CD4-positive, alpha-beta T cell treated with Interleukin-10 for 1 hour (primary cell): ENCODE measurements at regions not wholly inside any gene's neighbourhood (a gene's known extent, or its start where the extent isn't known, plus 50 kb on each side); places are given as distances from the start of the nearest gene placed in this dataset.
"Not testable (repeated sequence)": the region's sequence is repeated elsewhere in the genome, so short reads cannot be mapped to it uniquely, and the experiment has no call there.

Source experiments
- DNase-seq: peaks from one replicate; pipeline ENCODE4 v3.0.0-alpha.2; 2020

DNA sequence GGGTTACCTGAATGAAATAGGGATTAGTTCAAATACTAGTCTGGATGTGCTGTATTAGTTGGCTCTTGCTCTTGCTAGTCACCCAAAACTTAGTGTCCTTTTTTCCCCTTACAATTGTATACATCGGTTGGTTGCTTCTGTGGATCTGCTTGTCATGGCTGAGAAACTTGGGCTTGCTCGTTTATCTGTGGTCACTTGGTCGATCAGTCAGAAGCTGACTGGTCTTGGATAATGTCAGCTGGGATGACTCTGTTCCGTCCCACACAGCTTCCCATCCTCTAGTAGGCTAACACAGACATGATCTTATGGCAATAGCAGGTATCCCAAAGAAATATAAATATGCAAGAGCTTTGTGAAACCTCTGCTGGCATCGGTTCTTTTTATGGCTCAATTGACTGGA is 807.4 kb downstream of the MAT2B start:
- DNase-seq = no peak

- DNase-seq = no peak
Measured at GRCh38 chr5:164317676-164318075, 812.3 kb downstream of the MAT2B start.

- DNase-seq = no peak
Measured at GRCh38 chr5:164319161-164319560, 813.7 kb downstream of the MAT2B start.

GRCh38 chr5:164324239-164324638 is 818.8 kb downstream of the MAT2B start:
- no peak for DNase-seq

DNA sequence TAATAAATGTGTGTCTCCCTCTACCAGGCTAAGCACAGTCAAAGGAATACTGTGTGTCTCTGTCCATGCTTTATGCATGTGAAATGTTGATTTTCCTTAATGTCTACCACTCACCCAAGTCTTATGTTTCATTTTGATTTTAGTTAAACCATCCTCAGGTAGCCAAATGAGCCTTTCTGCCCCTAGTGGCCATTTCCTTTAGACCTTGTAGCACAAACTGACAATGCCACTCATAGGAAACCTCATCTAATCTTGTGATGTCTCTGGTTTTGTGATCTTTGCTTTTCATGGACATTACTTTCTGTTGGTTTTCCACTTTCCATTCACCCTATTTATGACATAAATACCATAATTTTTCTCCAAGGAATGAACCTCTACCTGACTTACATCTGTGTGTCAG is 820.8 kb downstream of the MAT2B start:
- no peak for DNase-seq

- DNase-seq = not testable (repeated sequence)
Measured at GRCh38 chr5:164327166-164327565, 821.7 kb downstream of the MAT2B start.

- DNase-seq = no peak
Measured at GRCh38 chr5:164332349-164333196, 827.2 kb downstream of the MAT2B start.

GRCh38 chr5:164335837-164336236 is 830.4 kb downstream of the MAT2B start:
- no peak for DNase-seq

GRCh38 chr5:164336276-164336675 is 830.9 kb downstream of the MAT2B start:
- no peak for DNase-seq

DNA sequence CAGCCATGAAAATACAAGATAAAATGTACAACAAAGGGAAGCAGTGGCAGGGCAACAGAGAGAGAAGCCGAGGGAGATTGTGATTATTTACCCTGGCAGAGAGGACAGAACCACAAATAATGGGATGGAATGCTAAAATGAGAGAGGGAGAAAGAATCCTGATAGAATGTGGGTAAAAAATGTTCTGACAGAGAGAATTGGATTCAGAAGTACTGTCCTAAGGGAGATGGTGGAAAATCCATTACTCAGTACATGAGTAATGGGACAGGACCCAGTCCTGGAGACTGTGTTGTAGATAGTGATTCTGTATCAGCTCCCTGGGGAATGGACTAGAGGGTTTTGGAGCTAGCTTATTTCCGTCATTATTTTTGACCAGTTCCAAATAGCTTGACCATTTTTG is 831.5 kb downstream of the MAT2B start:
- DNase-seq = no peak

- no peak for DNase-seq
Measured at GRCh38 chr5:164341056-164341619, 835.7 kb downstream of the MAT2B start.

DNA sequence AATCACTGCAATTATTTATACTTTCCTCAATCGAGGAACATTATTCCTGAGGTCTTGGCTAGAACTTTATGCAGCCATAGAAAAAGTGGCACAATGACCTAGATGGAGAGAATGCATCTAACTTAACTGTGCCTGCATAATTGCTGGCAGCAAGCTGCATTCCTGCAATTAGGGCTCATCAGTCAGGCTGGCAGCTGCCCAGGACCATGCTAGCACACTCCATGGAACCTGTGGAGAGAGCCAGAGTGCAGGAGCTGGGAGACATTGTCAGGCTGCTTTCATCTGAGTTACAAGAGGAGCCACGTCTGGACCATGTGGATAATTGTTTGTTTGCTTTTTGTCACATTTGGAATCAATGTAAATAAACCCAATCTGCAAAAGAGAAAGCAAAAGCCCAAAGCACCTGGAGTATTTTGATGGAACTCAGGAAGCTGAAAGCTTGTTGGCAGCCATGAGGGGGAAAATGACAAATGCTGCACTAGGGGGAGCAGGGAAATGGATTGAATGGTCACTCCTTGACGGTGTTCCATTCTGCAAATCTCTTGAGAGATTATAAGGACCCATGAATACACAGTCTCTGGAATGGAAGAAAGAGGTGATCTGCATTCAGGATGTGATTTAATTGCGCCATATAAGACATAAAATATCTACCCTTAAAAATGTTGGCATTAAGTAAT is 839.9 kb downstream of the MAT2B start:
- no peak for DNase-seq

GRCh38 chr5:164345853-164346252 is 840.4 kb downstream of the MAT2B start:
- DNase-seq = no peak

DNA sequence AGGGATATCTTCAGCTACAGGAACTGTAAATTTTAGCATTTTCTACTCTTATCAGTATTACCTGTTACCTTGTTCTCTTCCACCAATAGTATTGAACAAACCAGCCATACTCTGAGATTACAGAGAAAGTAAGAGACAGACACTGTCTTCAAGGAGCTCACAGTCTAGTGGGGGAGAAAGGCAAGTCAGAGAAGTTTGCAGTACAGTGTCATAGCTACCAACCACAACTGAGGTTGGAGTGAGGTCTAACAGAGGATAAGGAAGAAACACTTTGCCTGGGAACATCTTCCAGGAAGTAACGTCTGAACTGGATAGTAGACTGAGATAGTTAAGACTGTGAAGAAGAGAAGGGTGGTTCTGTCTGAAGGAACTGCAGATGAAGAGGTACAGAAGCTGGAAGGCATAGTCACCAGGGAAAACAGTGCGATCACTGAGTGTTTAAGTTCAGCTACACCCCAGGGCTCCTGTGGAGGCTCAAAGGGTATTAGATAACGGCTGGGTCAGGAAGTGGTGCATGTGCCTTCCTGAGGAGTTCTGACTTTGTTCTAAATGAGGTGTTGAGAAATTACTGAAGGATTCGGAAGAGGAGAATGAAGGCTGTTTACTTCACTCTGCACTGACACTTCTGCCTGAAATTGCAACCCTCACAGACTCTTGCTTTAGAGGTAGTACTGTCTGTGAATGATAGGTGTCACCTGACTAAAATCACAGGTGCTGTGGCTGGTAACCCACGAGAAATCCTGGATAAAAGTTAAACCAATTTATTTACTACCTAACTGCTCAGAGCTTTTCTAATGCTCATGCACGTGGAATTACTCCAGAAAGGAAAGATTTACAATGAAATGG is 841.6 kb downstream of the MAT2B start:
- no peak for DNase-seq

- DNase-seq = no peak
Measured at GRCh38 chr5:164350236-164350635, 844.8 kb downstream of the MAT2B start.

- DNase-seq = no peak
Measured at GRCh38 chr5:164351245-164351834, 845.9 kb downstream of the MAT2B start.

- DNase-seq = no peak
Measured at GRCh38 chr5:164352695-164353094, 847.3 kb downstream of the MAT2B start.

DNA sequence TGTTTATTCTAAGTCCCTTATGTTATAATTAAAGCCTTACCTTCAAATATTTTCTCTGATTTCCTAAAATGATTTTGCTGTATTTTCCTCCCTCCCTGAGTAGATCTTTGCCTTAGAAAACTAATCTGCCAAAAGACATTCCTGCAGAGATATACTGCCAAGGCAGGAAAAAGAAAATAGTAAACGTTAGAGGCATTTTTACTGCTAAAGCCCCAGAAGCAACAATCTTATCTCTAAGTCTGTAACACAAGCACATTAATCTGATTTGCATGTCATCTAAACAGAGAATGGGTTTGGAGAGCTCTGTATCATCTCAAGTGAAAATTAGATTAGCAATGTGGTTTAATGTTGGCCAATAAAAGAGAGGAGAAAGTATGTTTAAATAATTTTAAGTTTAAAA is 847.7 kb downstream of the MAT2B start:
- DNase-seq = no peak

DNA sequence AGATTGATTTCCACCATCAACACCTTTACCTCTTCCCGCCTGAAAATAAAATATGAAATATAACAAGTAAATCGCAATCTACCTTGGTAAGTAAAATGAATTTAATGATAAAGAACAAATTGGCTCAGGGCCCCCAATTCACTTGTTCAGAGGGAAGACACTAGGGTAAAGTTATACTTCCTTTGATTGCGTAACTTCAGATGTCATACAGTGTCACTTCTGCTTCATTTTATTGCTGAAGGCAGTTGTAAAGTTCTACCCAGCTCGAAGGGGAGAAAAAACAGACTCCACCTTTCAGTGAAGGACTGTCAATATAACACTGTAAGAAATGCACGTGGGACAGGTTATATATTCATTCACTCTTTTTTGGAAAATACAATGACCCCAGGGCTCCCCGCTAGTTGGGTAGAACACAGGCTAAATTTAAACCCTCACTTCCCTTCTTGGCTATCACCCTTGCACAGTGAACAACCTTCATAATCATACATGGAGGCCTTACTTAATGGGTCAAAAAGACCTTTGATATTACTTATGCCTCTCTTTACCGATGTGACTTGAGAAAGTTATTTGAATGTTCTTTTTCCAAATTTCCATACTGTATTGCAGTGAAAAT is 848.8 kb downstream of the MAT2B start:
- DNase-seq = no peak

- no peak for DNase-seq
Measured at GRCh38 chr5:164355267-164355830, 849.9 kb downstream of the MAT2B start.

DNA sequence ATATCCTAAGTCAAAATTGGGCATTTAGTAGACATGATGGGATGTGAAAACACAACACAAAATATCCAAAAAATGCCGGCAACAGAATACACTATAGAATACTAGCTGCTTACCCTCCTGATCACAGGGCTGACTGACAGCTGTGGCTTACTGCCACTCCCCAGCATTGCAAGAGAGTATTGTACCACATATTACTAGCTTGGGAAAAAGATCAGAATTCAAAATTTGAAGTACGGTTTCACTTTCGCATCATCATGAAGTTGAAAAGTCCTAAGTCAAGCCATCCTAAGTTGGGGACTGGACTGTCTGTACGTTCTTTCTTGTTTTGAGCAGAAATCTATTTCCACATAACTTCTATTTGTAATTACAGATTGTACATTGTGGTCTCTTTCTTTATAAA is 851.4 kb downstream of the MAT2B start:
- DNase-seq = no peak
